Lower leg skin (tissue), 4 donors: ENCODE measurements at regions not wholly inside any gene's neighbourhood (a gene's known extent, or its start where the extent isn't known, plus 50 kb on each side); places are given as distances from the start of the nearest gene placed in this dataset.

Experiments used
- DNase-seq, 2 donors: peaks; one replicate each; pipeline ENCODE4 v3.0.0-alpha.2; 2019; ENCODE audit warnings: low spot score in 2 of 2
- H3K4me3 ChIP-seq: fragments of 200-600 bp; sonication (generic); 2 replicates; pipeline ENCODE4 v1.5.1; 2017; ENCODE audit warnings: mild to moderate bottlenecking, low read depth; ENCODE audit not compliant: poor library complexity, severe bottlenecking
- POLR2A ChIP-seq, 2 donors: fragments of 450-650 bp; IDR thresholded peaks; one replicate each; pipeline ENCODE4 v1.6.1; 2016 to 2017; ENCODE audit warnings: antibody characterized with exemption in 2 of 2, mild to moderate bottlenecking in 1 of 2, moderate library complexity in 1 of 2
- WGBS, 2 donors: methylation state at CpG; one replicate each; pipeline ENCODE4 v1.1.5; 2018; 5-methylcytosine and 5-hydroxymethylcytosine counted together
- intact Hi-C: fragments of 100-400 bp; cut with DNase I; formaldehyde crosslinking; loops from one replicate; pipeline ENCODE4 v1.15.0; 2023; ENCODE audit warnings: low total_unique reads
- TF ChIP-seq, protein P1 (sequence below), 3 donors: fragments of 450-650 bp; IDR thresholded peaks; one replicate each; pipeline ENCODE4 v1.5.1; 2016; ENCODE audit warnings: antibody characterized with exemption in 3 of 3, mild to moderate bottlenecking in 3 of 3, moderate library complexity in 2 of 3

DNA sequence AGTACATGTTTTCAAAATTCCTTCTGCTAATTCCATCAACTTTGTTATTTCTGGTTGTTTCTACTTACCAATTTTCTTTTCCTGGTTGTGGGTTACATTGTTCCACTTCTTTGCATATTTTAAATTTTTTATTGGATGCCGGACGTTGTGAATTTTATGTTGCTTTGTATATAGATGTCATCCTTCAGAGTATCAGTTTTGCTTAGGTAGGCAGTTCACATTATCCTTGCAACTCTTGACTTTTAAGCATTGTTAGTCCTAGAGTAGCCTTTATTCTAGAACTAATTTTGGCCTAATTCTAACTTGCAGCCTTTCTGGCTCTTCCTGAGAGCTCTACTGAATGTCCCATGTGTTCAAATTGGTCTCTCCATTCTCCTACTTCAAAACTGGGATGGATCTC lies 228.7 kb upstream of the MC4R start:
- WGBS, 2 donors, result 76 to 78% methylated on average over 2 of the region's 2 CpGs
- no peak for DNase-seq
- intact Hi-C loops, result no loop called here
- no peak for TF ChIP-seq POLR2A (IDR thresholded peaks at IDR 0.05)
- TF ChIP-seq, protein P1, sequence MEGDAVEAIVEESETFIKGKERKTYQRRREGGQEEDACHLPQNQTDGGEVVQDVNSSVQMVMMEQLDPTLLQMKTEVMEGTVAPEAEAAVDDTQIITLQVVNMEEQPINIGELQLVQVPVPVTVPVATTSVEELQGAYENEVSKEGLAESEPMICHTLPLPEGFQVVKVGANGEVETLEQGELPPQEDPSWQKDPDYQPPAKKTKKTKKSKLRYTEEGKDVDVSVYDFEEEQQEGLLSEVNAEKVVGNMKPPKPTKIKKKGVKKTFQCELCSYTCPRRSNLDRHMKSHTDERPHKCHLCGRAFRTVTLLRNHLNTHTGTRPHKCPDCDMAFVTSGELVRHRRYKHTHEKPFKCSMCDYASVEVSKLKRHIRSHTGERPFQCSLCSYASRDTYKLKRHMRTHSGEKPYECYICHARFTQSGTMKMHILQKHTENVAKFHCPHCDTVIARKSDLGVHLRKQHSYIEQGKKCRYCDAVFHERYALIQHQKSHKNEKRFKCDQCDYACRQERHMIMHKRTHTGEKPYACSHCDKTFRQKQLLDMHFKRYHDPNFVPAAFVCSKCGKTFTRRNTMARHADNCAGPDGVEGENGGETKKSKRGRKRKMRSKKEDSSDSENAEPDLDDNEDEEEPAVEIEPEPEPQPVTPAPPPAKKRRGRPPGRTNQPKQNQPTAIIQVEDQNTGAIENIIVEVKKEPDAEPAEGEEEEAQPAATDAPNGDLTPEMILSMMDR (IDR thresholded peaks at IDR 0.05), result no peak
- no peak overlapping the region for H3K4me3 ChIP-seq

DNA sequence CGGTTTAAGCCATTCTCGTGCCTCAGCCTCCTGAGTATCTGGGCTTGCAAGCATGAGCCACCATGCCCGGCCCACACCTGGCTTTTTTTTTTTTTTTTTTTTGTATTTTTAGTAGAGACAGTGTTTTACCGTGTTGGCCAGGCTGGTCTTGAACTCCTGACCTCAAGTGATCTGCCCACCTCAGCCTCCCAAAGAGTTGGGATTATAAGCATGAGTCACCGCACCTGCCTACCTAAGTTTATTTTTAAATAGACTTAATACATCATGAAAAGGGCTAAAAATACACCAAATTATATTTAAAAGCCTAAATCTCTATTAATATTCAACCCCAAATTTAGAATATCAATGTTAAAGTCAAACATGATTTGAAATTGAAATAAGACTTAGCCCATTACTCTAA lies 250.8 kb upstream of the MC4R start:
- DNase-seq, result no peak
- intact Hi-C loops, result no loop called here
- WGBS, 2 donors, result 82 to 91% methylated on average over 5 of the region's 5 CpGs
- no peak overlapping the region for H3K4me3 ChIP-seq
- TF ChIP-seq POLR2A (IDR thresholded peaks at IDR 0.05), result no peak
- TF ChIP-seq, protein P1 (IDR thresholded peaks at IDR 0.05), result no peak

DNA sequence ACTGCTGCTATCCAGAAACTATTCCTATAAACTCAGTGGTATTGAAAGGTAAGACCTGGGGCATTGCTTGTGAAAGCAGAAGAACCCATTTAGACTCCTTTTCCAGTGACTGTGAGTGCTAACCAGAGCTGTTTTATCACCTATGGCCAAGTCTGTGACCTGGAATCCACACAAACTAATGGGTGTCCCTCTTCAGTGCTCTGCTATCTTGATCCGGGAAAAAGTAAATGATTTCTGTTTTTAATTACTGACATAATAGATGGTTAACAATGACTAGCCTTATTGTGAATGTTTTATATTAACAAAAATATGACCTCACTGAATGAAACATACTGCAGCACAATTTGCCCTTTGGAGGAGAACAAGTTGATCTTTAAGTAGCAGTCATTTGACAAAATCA lies 251.6 kb upstream of the MC4R start:
- intact Hi-C loops, result no loop called here
- no peak for DNase-seq
- TF ChIP-seq POLR2A (IDR thresholded peaks at IDR 0.05), result no peak
- TF ChIP-seq, protein P1 (IDR thresholded peaks at IDR 0.05), result no peak
- 56 to 58% methylated on average over 1 of the region's 1 CpG for WGBS, 2 donors
- H3K4me3 ChIP-seq, result no peak overlapping the region

DNA sequence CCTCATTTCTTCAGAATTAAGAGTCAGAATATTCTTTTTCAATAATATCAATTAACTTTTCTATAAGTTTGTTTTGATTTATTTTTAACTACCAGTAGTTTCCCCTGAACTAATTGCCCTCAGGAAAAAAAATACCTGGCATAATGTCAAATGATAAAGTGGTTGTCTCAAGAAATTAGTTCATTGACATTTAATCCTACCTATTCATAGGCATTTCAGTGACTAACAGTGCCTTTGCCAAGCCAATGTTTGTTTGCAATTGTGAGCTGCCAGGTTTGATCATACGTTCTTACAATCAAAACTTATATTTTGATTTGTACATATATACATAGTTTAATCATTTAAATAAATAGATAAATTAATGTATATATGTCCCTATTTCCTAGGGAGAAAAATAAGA lies 267.3 kb upstream of the MC4R start:
- H3K4me3 ChIP-seq, result no peak overlapping the region
- intact Hi-C loops, result no loop called here
- no peak for DNase-seq
- WGBS, 2 donors, result 51 to 62% methylated on average over 1 of the region's 1 CpG
- no peak for TF ChIP-seq POLR2A (IDR thresholded peaks at IDR 0.05)
- TF ChIP-seq, protein P1 (IDR thresholded peaks at IDR 0.05), result no peak

DNA sequence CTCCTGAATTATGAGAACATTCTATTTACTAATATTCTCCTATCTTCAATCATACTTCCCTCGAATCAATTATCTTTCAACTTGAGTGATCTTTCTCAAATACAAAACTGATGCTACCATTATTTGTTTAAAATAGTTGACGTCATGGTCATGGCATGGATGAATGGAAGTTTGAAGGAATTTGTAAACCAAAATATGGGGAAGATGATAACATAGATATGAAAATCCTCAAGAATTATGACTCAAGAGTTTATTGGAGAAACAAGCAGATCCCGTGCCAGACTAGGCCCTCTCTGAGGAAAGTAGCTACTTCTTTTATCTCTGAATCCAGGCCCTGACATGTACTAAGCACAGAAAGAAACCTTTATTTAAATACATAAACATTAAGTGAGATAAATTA lies 270.4 kb upstream of the MC4R start:
- DNase-seq, result no peak
- intact Hi-C loops, result no loop called here
- 54 to 60% methylated on average over 3 of the region's 3 CpGs for WGBS, 2 donors
- H3K4me3 ChIP-seq, result no peak overlapping the region
- TF ChIP-seq, protein P1 (IDR thresholded peaks at IDR 0.05), result no peak
- no peak for TF ChIP-seq POLR2A (IDR thresholded peaks at IDR 0.05)

DNA sequence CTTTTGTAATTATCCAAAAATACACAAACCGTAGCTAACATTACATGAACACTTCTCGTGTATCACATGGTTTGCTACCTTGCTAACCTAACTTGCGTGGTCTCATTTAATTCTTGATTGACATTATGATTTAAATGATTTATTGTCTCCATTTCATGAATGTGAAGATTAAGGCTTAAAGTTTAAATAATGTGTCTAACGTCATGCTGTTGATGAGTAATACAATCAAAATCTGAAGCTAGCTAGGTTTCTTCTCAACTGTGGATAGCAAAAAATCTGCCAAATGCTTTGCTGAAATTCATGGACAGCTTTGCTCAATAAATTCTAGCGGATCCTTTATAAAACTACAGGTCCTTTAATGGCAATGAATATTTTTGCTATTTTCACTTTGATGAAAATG lies 274.1 kb upstream of the MC4R start:
- intact Hi-C loops, result no loop called here
- 64 to 70% methylated on average over 5 of the region's 5 CpGs for WGBS, 2 donors
- H3K4me3 ChIP-seq, result no peak overlapping the region
- no peak for DNase-seq
- TF ChIP-seq, protein P1 (IDR thresholded peaks at IDR 0.05), result no peak
- TF ChIP-seq POLR2A (IDR thresholded peaks at IDR 0.05), result no peak
